ENCODE measurements at regions not wholly inside any gene's neighbourhood (a gene's known extent, or its start where the extent isn't known, plus 50 kb on each side); places are given as distances from the start of the nearest gene placed in this dataset.
"Not testable (repeated sequence)": the region's sequence is repeated elsewhere in the genome, so short reads cannot be mapped to it uniquely, and the experiment has no call there.

DNA sequence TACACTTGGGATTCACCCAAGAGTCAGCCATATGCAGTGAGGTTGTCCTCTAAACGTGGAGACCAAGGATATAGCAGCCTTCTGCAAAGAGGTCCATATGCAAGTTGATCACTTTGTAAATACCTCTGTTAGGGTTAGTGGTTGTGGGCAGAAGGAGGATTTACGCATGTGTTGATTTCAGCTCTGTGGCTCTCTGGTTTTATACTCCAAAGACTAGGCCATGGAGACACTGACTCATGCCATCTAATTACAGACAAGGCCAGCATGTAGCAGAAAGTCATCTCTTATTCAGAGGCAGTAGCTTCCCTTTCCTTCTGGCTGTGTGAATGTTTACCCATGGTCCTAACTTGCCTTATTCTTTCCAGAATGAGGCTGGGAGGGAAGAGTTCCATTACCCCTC lies 140.9 kb upstream of the GOLGA6L4 start:
- H3K4me3 Mint-ChIP-seq; H3K27ac Mint-ChIP-seq; H3K36me3 Mint-ChIP-seq (ENCODE audit: low read depth); H3K27me3 Mint-ChIP-seq (ENCODE audit: low read depth); CTCF ChIA-PET; H3K9me3 Mint-ChIP-seq; DNase-seq; H3K4me1 Mint-ChIP-seq (ENCODE audit: low read depth); intact Hi-C loops (cut with micrococcal nuclease): not testable (repeated sequence)

DNA sequence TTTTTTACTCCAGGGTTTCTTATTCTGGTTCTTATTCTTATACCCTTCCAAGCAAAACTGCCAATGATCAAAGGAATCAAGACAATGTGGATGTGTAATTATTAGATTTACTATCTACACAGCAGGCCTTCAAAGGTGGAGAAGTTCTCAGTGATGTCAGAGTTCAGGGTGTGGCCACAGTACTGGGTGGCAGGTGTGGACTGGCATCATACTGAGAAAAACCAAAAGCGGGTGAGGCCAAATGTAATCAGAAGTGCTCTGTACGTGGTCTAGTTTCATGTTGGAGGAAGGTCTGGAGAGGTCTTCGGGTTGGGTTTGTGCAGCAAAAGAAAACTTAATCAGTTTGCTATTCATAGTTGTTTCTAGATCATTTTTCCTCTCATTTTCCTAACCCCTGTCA lies 138.5 kb upstream of the GOLGA6L4 start:
- intact Hi-C loops (cut with micrococcal nuclease); DNase-seq: not testable (repeated sequence)

DNA sequence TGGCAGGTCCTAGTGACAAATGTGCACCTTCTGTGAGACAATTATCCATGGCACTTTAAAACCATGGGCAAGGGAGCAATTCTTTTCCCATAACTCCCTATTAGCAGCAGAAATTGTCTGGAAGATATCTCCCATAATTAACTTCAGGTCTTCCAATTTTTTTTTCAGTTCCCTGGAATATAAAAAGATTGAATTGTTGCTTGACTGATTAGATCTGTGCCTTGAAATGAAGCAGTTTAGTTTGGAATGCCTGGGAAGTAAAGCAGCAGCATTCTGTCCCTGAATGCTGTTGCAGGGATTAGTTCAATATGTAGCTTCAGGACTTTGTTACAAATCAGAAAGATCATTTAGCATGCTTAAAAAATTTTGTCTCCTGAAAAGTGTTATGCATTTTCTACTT lies 137.0 kb upstream of the GOLGA6L4 start:
- H3K27ac Mint-ChIP-seq: no peak overlapping the region
- intact Hi-C loops (cut with micrococcal nuclease): no loop called here
- no peaks in the 10 kb centered on the region for H3K9me3 Mint-ChIP-seq
- H3K36me3 Mint-ChIP-seq (ENCODE audit: low read depth): no peaks in the 10 kb centered on the region
- H3K4me3 Mint-ChIP-seq: no peak overlapping the region
- DNase-seq: no peak
- H3K27me3 Mint-ChIP-seq (ENCODE audit: low read depth): peaks cover under 1% of the 10 kb centered on the region
- no peaks in the 10 kb centered on the region for H3K4me1 Mint-ChIP-seq (ENCODE audit: low read depth)
- CTCF ChIA-PET: no interaction called here

More for the DNA sequence above, 138.5 kb upstream of the GOLGA6L4 start:
- H3K9me3 Mint-ChIP-seq; H3K4me3 Mint-ChIP-seq; H3K36me3 Mint-ChIP-seq (ENCODE audit: low read depth); H3K27me3 Mint-ChIP-seq (ENCODE audit: low read depth); H3K4me1 Mint-ChIP-seq (ENCODE audit: low read depth); CTCF ChIA-PET; H3K27ac Mint-ChIP-seq: not testable (repeated sequence)

DNA sequence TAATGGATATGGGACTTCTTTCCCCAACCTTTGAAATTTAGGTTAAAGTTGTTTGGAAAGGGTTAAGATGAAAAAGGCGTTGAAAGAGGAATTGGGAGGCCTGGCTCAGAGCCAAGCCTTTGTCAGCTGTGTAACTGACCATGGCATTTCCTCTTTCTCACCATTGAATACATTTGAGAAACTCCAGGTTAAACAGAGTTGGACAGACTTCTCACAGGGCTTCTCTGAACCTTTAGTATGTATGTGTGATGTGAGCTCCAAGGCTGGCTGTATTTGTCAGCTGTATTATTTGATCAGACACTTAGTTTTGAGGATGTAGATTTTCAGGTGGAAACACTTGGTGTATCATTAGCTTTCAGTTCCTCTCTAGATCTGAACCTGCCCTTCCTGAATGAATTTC lies 136.4 kb upstream of the GOLGA6L4 start:
- intact Hi-C loops (cut with micrococcal nuclease): no loop called here
- Mint-ChIP-seq H3K36me3 (ENCODE audit: low read depth) (no peaks in the 10 kb centered on the region), H3K4me1 (ENCODE audit: low read depth) (no peaks in the 10 kb centered on the region), H3K27me3 (ENCODE audit: low read depth) (peaks cover 2% of the 10 kb centered on the region), H3K4me3 (no peak overlapping the region), H3K27ac (no peak overlapping the region), H3K9me3 (no peaks in the 10 kb centered on the region)
- CTCF ChIA-PET: no interaction called here
- no peak for DNase-seq

DNA sequence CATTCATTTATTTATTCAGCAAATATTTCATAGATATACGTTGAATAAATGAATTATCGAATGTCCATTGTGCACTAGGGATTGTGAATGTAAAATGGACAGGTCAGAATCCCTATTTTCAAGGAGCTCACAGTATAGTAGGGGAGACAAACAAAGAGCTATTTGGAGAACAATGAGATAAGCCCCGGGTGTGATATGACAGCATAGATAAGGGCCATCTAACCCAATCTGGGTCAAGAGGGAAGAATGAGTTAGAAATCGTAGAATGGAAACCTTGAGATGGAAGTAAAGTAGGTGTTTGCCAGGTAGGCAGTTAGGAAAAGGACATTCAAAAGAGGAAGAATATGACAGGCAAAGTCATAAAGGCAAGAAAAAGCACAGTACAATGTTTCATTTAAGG lies 132.2 kb upstream of the GOLGA6L4 start:
- Mint-ChIP-seq H3K27ac (no peak overlapping the region), H3K9me3 (no peaks in the 10 kb centered on the region), H3K4me3 (no peak overlapping the region), H3K27me3 (ENCODE audit: low read depth) (peaks cover 5% of the 10 kb centered on the region), H3K4me1 (ENCODE audit: low read depth) (no peaks in the 10 kb centered on the region), H3K36me3 (ENCODE audit: low read depth) (no peaks in the 10 kb centered on the region)
- CTCF ChIA-PET: no interaction called here
- DNase-seq: no peak
- intact Hi-C loops (cut with micrococcal nuclease): no loop called here

DNA sequence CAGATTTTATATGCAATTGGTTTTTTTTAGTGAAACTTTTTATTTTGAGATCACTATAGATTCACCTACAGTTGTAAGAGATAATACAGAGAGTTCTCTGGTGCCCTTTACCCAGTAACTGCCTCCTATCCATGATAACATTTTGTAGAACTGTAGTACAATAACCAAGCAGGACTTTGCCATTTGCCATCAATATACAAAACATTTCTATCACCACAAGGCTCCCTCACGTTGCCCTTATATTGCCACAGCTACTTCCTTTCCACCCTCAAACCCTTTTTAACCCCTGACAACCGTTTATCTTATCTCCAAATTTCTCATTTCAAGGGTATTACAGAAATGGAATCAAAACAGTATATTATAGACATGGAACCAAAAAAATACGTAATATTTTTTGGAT lies 130.7 kb upstream of the GOLGA6L4 start:
- intact Hi-C loops (cut with micrococcal nuclease): no loop called here
- CTCF ChIA-PET: interaction anchor here (0.7 kb wide), 1 partner anchor 407 kb away, joined by 3 read pairs; no protein-coding TSS in a partner anchor
- no peaks in the 10 kb centered on the region for H3K4me1 Mint-ChIP-seq (ENCODE audit: low read depth)
- H3K9me3 Mint-ChIP-seq: no peaks in the 10 kb centered on the region
- no peak for DNase-seq
- H3K27me3 Mint-ChIP-seq (ENCODE audit: low read depth): peaks cover 16% of the 10 kb centered on the region
- no peak overlapping the region for H3K4me3 Mint-ChIP-seq
- no peaks in the 10 kb centered on the region for H3K36me3 Mint-ChIP-seq (ENCODE audit: low read depth)
- no peak overlapping the region for H3K27ac Mint-ChIP-seq

DNA sequence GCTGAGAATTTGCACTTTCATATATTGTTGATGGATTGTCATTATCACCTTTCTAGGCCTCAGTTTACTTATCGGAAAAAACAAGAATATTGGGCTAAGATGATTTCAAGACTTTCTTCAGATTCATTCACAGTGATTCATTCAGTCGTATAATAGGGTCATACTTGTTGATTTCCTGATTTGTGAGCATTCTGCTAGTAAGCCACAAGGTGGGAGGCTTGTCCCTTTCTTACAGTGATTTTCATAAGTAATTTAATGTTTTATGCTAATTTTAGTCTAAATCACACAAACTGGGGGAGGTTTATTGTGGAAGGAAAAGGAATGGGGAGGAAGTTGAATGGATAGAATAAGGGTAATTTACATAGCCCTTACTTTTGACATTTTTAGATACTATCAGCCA lies 126.8 kb upstream of the GOLGA6L4 start:
- intact Hi-C loops (cut with micrococcal nuclease): no loop called here
- CTCF ChIA-PET: no interaction called here
- no peaks in the 10 kb centered on the region for H3K4me1 Mint-ChIP-seq (ENCODE audit: low read depth)
- H3K36me3 Mint-ChIP-seq (ENCODE audit: low read depth): no peaks in the 10 kb centered on the region
- H3K4me3 Mint-ChIP-seq: no peak overlapping the region
- DNase-seq: no peak
- H3K27me3 Mint-ChIP-seq (ENCODE audit: low read depth): peaks cover 14% of the 10 kb centered on the region
- no peaks in the 10 kb centered on the region for H3K9me3 Mint-ChIP-seq
- no peak overlapping the region for H3K27ac Mint-ChIP-seq

DNA sequence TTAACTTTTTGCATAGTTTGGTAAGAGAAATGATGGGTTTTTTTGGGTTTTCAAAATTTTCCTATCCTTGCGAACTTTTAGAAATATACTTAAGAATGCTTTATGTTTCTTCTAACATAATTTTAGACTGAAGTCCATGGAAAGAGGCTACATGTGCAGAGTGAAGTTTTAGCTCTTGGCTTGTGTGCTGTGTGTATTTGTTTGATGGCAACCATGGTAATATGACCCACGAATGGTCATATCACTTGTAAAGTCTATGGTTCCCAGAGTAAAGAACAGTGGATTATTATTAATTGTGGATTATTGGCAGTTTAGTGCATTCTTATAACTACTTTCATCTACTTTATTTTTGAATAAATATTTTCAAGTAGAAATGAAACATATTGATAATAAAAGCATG lies 124.0 kb upstream of the GOLGA6L4 start:
- H3K4me1 Mint-ChIP-seq (ENCODE audit: low read depth): no peaks in the 10 kb centered on the region
- CTCF ChIA-PET: no interaction called here
- no peak overlapping the region for H3K4me3 Mint-ChIP-seq
- H3K36me3 Mint-ChIP-seq (ENCODE audit: low read depth): no peaks in the 10 kb centered on the region
- no peak overlapping the region for H3K27ac Mint-ChIP-seq
- peaks cover 20% of the 10 kb centered on the region for H3K27me3 Mint-ChIP-seq (ENCODE audit: low read depth)
- no peak for DNase-seq
- H3K9me3 Mint-ChIP-seq: no peaks in the 10 kb centered on the region
- intact Hi-C loops (cut with micrococcal nuclease): no loop called here

DNA sequence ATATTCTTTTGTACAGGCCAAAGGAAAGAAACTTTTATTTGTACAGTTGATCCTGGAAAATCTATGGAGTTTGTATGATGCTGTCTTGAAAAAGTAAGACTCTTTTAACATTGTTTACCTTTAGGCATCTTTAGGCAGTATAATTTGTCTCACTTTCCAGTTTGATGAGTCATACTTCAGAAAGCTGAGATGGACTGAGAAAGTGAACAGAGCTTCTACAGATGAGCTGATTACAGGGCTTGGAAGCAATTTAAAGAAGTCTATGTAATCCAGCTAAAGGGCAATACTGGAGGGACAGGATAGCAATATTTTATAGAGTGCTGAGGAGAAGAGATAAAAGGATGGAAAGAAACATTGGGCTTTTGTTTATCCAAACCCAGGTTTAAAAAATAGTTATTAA lies 123.5 kb upstream of the GOLGA6L4 start:
- Mint-ChIP-seq H3K4me3 (no peak overlapping the region), H3K36me3 (ENCODE audit: low read depth) (no peaks in the 10 kb centered on the region), H3K9me3 (no peaks in the 10 kb centered on the region), H3K4me1 (ENCODE audit: low read depth) (no peaks in the 10 kb centered on the region), H3K27me3 (ENCODE audit: low read depth) (peaks cover 20% of the 10 kb centered on the region), H3K27ac (no peak overlapping the region)
- no peak for DNase-seq
- intact Hi-C loops (cut with micrococcal nuclease): no loop called here
- CTCF ChIA-PET: interaction anchor here (0.6 kb wide), 1 partner anchor 624 kb away, joined by 3 read pairs; no protein-coding TSS in a partner anchor

DNA sequence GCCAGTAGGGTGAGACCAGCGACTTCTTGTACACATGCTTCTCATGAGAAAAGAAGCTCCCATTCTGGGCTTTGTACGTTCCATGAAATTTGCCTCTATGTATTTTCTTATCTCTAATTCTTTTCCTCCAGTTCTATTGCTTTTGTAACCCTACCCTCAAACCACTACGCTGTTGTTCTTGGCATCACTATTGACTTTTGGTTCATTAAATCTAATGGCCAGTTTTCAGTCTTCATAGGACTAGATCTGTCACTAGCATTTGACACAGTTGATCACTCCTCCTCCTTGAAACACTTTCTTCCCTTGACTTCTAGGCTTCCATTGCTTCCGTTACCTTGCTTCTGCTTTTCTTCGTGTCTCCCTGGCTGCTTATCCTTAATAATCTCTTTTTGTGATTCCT lies 121.7 kb upstream of the GOLGA6L4 start:
- no peak overlapping the region for H3K4me3 Mint-ChIP-seq
- DNase-seq: no peak
- H3K4me1 Mint-ChIP-seq (ENCODE audit: low read depth): no peaks in the 10 kb centered on the region
- H3K27me3 Mint-ChIP-seq (ENCODE audit: low read depth): peaks cover 15% of the 10 kb centered on the region
- H3K9me3 Mint-ChIP-seq: no peaks in the 10 kb centered on the region
- CTCF ChIA-PET: no interaction called here
- H3K27ac Mint-ChIP-seq: no peak overlapping the region
- H3K36me3 Mint-ChIP-seq (ENCODE audit: low read depth): no peaks in the 10 kb centered on the region
- intact Hi-C loops (cut with micrococcal nuclease): no loop called here

DNA sequence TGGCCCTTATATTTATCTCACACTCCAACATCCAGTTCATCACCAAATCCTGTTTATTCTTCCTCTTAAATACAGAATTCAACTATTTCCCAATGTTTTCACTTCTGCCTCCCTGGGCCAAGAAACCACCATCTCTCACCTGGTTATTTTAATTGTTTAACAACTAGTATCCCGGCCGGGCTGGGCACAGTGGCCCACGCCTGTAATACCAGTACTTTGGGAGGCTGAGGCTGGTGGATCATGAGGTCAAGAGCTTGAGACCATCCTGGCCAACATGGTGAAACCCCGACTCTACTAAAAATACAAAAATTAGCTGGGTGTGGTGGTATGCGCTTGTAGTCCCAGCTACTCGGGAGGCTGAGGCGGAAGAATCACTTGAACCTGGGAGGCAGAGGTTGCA lies 120.9 kb upstream of the GOLGA6L4 start:
- H3K27me3 Mint-ChIP-seq (ENCODE audit: low read depth): peaks cover 11% of the 10 kb centered on the region
- H3K36me3 Mint-ChIP-seq (ENCODE audit: low read depth); H3K4me1 Mint-ChIP-seq (ENCODE audit: low read depth); H3K27ac Mint-ChIP-seq; CTCF ChIA-PET; H3K9me3 Mint-ChIP-seq; DNase-seq; H3K4me3 Mint-ChIP-seq; intact Hi-C loops (cut with micrococcal nuclease): not testable (repeated sequence)

DNA sequence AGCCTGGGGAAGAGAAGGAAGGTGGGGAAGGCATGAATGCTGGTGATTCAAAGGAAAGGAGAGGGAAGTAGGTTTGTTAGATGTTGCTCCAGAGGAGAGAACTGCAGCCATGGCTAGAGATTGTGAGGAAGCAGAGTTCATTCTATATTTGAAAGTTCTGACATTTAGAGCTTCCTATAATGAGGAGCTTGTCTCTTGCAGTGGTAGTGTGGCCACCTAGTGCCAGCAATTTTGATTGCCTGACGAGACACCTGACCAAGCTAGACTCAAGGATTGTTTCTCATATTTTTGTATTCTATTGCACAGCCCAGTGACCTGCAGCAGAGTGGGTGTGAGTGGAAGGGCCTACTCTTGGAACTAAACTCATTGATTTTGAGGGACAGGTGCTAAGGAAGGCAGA lies 116.2 kb upstream of the GOLGA6L4 start:
- CTCF ChIA-PET; H3K4me3 Mint-ChIP-seq; H3K27me3 Mint-ChIP-seq (ENCODE audit: low read depth); intact Hi-C loops (cut with micrococcal nuclease); DNase-seq; H3K27ac Mint-ChIP-seq; H3K36me3 Mint-ChIP-seq (ENCODE audit: low read depth); H3K4me1 Mint-ChIP-seq (ENCODE audit: low read depth); H3K9me3 Mint-ChIP-seq: not testable (repeated sequence)

DNA sequence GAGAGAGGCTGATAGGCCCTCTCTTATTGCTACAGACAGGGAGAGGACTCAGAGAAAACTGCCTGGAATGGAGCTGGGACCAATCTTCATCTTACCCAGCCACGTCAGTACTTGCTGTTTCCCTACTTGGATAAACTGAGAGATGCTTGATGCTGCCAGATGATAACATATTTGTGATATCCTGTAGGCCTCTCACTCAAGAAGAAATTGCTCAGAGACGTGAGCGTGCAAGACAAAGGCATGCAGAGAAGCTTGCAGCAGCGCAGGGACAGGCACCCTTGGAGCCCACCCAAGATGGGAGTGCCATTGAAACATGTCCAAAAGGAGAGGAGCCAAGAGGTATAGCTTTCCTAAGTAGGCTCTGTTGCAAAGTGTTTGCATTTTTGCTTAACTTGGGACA lies 114.7 kb upstream of the GOLGA6L4 start:
- H3K27me3 Mint-ChIP-seq (ENCODE audit: low read depth); DNase-seq; H3K9me3 Mint-ChIP-seq; H3K36me3 Mint-ChIP-seq (ENCODE audit: low read depth); H3K4me3 Mint-ChIP-seq; intact Hi-C loops (cut with micrococcal nuclease); H3K27ac Mint-ChIP-seq; CTCF ChIA-PET; H3K4me1 Mint-ChIP-seq (ENCODE audit: low read depth): not testable (repeated sequence)

DNA sequence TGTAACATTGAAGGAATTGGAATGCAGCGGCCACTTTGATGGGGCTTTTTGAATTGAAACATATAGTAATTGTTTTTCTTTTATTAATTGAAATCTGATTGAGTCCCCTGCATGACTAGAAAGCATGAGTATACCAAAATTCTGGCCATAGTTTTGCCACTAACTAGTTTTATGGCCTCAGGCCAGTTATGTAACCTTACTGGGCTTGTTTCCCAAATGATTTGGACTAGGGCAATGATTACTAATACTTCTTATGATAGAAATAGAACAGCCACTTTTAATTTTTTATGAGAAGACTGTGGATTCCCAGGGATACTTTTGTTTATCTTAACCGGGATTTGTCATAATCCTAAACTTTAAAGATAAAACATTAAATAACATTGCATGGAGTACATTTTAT lies 106.9 kb upstream of the GOLGA6L4 start:
- H3K27me3 Mint-ChIP-seq (ENCODE audit: low read depth); H3K27ac Mint-ChIP-seq; H3K4me3 Mint-ChIP-seq; intact Hi-C loops (cut with micrococcal nuclease); CTCF ChIA-PET; H3K36me3 Mint-ChIP-seq (ENCODE audit: low read depth); H3K4me1 Mint-ChIP-seq (ENCODE audit: low read depth); DNase-seq; H3K9me3 Mint-ChIP-seq: not testable (repeated sequence)

Data from activated naive CD4-positive, alpha-beta T cell treated with anti-CD3 and anti-CD28 coated beads for 36 hours (primary cell).